GM11168 (cell line): ENCODE measurements at regions not wholly inside any gene's neighbourhood (a gene's known extent, or its start where the extent isn't known, plus 50 kb on each side); places are given as distances from the start of the nearest gene placed in this dataset.
"Not testable (repeated sequence)": the region's sequence is repeated elsewhere in the genome, so short reads cannot be mapped to it uniquely, and the experiment has no call there.

Source experiments
- in situ Hi-C: fragments of 300-500 bp; cut with MboI; formaldehyde crosslinking; loops from one replicate; pipeline ENCODE4 v1.12.0; 2022; ENCODE audit warnings: low sequenced_read_pairs; ENCODE audit not compliant: unreplicated experiment

DNA sequence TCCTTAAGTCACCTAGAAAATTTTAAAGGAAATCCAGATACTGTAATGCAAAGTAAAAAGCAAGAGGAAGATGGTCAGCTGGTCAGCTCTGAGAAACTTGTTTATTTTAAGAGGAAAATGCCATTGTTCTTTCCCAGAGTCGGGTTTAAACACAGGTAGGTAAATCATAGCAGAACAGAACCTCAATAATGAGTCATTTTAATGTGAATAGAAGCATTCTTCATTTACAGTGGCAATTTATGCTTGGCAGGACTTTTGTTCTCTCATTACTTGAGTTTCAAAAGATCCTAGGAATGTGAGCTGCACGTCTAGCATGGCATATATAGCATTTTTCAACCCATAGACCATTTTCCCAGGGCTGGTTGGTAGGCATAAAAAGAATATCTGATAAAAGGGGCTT is 132.3 kb downstream of the LIG4 start:
- in situ Hi-C loops, result no loop called here

DNA sequence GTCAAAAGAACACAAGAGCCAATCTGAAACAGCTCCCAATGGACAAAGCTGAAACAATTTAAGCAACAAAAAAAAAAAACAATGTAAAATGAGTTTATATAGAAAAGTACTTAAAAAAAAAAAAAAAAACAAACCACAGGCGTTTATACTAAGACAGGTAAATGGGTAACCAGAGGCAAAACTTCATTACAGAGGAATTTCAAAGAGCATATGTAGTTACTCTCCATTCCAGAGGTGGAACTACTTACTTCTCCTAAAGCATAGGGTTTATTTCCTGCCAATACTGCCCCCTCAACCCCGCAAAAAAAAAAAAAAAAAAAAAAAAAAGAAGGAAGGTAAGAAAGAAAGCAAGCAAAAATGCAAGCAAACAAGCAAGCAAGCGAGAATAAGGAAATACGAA is 132.9 kb downstream of the LIG4 start:
- in situ Hi-C loops, result no loop called here

DNA sequence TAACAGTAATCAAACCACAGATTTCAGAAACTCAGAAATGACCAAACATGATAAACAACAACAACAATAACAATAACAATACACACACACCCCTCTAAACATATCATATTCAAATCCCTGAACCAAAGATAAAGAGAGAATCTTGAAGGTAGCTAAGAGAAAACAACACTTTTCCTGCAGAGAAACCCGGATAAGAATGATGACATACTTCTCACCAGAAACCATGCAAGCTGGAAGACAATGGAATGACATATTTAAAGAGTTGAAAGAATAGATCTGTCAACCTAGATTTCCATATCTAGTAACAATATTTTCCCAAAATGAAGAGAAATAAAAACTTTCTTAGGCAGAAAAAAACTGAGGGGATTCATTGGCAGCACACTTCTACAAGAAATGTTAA is 138.1 kb downstream of the LIG4 start:
- in situ Hi-C loops, result no loop called here

DNA sequence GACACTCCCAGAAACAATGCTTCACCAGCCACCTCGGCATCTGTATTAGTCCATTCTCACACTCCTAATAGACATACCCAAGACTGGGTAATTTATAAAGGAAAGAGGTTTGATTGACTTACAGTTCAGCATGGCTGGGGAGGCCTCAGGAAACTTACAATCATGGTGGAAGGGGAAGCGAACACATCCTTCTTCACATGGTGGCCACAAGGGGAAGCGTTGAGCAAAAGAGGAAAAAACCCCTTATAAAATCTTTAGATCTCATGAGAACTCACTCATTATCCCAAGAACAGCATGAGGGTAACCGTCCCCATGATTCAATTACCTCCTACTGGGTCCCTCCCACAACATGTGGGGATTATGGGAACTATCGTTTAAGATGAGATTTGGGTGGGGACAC is 140.9 kb downstream of the LIG4 start:
- in situ Hi-C loops, result not testable (repeated sequence)

DNA sequence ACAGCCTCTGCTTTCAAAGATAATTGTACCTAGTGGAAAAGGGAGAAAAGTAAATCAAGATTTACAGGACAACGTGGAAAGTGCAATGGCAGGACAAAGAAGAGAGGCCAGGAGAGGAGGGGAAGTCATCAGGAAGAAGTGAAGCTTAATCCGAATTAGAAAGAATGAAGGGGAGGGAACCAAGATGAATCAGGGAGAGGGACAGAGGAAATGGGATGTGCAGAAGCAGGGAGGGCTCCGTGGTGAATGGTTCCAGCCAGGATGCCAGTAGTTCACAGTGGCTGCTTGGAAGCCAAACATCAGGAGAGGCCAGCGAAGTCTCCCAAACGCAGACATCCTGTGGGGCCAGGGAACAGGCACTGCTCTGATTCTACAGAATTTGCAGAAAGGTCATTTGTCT is 144.4 kb downstream of the LIG4 start:
- in situ Hi-C loops, result no loop called here

DNA sequence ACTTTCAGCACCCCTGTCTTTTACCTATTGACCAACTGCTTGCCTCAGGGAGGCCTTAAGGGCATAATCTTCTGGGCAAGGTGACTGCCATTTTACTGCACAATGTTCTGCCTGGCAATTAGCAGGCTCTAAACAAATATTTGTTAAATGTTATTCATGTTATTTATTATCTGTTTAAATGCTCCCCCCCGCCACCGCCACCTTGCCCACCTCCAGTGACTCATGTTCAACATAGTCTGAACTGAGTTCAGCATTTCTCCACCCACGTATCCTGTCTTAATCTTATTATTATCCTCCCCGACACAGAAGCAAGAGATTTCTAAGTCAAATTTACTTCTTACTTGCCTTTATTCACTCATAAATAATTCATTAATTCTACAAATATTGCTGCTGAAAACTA is 144.8 kb downstream of the LIG4 start:
- in situ Hi-C loops, result no loop called here

DNA sequence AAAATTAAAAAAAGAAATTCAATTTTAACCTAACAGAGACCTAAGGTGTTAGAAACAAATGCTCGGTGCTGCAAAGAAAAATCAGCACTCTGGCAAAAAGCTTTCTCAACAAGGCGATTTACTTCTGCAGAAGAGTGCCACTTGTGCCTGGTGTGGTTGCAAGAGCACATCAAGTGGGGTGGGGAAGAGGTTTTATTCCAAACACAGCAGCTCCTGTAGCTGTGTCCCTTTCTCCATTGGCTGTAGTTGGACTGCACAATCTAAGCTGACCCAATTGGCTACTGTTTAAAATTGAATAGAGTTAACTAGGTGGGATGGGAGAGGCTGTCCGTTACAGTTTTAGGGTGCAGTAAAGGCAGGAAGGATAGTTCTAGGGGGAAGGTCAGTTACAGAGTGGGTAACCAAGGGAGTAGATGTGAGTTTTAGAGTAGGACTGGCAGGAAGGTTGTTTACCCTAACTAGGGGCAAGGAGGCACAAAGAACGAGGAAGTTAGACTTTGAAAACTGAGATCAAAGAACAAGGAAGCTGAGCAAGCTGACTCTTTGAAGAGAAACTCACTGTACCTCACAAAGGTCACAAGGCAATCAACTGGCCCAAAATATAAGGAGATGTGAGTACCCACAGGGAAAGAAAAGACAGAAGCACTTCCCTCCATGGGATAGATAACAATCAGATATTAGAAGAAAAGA is 145.7 kb downstream of the LIG4 start:
- in situ Hi-C loops, result no loop called here

DNA sequence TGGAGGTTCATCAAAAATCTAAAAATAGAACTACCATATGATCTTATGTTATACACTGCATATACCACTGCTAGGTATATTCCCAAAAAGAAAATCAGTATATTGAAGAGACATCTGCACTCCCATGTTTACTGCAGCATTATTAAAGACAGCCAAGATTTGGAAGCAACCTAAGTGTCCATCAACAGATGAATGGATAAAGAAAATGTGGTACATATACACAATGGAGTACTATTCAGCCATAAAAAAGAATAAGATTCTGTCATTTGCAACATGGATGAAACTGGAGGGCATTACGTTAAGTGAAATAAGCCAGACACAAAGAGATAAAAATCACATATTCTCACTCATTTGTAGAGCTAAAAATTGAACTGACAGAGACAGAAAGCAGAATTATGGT is 151.0 kb downstream of the LIG4 start:
- in situ Hi-C loops, result not testable (repeated sequence)

DNA sequence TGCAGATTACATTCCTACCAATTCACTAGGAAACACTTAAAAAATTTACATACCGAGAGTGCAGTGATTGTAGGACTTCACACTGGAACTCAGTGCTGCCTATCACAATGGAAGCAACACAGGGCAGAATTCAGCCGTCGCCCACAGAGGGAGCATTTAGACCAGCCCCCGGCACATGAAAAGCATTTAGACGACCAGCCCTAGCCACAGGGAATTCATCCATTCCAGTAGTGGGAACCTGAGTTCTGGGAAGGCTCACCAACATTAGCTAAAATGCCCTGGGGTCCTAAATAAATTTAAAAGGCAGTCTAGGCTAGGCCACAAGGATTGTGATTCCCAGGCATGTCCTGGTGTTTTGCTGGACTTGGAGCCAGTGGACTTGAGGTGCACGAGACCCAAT is 155.2 kb downstream of the LIG4 start:
- in situ Hi-C loops, result no loop called here

DNA sequence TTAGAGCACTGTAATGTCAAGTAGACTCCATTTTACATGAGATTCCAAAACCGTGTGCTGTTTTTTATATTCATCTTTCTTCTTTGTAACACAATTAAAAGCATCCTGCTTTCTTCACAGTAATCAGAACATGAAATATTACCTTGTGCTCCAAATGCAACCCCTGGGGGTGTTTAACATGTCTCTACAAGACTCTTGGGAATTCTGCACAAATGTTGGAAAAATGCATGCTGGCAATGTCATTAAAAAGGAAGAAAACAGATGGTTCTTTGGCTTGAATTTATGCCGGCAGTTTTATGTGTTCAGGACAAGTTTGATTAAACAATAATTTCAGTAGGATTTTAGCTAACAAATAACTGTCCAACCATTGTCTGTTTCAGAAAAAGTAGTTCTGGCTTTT is 159.1 kb downstream of the LIG4 start:
- in situ Hi-C loops, result no loop called here

DNA sequence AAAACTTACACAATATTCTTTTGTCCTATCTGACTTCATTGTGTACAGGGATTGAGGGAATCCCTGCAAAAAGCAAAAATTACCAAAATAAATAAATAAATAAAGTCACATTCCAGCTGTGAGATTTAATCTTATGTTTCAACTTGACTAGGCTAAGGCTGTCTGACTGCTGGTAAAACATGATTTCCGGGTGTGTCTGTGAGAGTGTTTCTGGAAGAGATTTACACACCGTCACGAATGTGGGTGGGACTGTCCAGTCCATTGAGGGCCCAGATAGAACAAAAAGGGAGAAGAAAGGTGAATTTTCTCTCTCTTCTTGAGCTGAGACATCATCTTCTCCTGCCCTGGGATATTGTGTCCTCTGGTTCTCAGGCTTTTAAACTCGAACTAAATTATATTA is 166.1 kb downstream of the LIG4 start:
- in situ Hi-C loops, result no loop called here

DNA sequence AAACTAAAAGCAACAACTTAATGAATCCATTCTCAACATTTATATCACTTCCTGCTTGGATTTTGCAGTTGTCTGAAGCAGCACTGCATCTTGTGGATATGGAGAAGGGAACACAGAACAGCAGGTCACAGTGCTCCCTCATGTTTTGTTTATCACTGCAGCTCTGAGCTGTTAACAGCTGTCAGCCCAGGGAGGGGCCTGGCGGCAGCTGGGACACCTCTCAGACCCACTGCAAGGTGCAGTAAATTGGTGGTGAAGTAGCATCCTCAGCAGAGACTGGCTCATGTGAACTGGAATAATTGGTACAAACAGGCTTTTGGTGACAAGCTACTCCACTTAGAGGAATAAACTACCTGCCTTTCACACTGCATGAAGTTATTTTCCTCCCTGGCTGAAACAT is 170.4 kb downstream of the LIG4 start:
- in situ Hi-C loops, result no loop called here

DNA sequence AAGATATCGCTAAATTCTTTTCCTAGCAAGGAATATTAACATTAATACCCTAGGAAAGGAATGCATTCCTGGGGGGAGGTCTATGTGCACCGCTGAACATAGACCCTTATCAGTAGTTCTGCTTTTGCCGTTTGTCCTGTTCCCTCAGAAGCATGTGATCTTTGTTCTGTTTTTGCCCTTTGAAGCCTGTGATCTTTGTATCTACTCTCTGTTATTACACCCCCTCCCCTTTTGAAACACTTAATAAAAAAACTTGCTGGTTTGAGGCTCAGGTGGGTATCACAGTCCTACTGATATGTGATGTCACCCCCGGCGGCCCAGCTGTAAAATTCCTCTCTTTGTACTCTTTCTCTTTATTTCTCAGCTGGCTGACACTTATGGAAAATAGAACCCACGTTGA is 172.5 kb downstream of the LIG4 start:
- in situ Hi-C loops, result not testable (repeated sequence)

DNA sequence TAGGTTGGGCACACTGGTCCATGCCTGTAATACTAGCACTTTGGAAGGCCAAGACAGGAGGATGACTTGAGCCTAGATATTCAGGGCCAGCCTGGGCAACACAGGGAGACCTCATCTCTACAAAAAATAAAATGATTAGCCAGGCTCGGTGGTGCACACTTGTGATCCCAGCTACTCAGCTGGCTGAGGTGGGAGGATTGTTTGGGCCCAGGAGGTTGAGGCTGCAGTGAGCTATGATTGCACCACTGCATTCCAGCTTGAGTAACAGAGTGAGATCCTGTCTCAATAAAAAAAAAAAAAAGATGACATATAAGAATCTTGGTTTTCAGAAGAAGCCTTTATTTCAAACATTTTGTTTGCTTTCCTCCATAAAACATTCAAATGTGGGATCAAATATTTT is 178.0 kb downstream of the LIG4 start:
- in situ Hi-C loops, result no loop called here

DNA sequence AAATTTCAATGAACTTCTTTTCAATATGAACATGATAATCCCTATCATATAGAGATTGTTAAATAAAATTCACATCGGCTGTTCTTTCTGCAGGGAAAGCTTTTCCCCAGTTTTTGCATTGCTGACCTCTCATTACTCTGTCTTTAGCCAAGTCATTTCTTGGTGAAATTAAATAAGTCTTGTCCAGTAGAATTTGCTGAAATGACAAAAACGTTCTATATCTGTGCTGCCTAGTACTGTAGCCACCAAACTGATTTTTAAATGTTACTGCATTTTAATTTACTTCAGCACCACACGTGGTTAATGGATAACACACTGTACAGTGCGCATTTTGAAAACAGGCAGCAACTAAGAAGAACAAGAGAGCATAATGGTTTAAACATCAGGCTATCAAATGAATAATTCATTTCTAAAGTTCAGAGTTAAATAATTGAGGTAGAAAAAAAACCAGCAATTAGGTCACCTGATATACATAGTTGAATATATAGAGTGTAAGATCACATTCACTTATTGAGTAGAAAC is 178.9 kb downstream of the LIG4 start:
- in situ Hi-C loops, result no loop called here

DNA sequence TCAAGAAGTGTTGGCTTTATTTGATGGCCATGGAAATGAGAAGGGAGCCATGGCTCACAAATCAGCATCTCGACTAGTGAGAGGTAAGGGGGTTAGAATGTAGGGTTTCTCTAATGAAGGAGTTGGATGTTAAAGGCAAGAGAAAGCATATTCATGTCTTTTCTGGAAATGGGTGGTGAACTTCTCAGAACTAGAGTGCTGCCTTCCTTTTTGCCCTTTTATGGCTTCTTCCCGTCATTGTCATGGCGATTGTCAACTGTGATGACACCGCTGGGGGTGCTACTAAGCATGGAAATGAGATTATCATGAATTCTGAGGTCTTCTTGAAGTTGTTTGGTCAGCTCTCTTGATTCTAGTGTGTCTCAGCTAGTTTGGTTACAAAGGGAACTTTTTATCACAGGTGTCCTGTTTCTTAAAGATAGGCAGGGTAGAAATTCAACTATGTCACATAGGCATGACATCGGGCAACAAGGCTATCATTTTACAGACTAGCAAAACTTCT is 180.4 kb downstream of the LIG4 start:
- in situ Hi-C loops, result no loop called here

DNA sequence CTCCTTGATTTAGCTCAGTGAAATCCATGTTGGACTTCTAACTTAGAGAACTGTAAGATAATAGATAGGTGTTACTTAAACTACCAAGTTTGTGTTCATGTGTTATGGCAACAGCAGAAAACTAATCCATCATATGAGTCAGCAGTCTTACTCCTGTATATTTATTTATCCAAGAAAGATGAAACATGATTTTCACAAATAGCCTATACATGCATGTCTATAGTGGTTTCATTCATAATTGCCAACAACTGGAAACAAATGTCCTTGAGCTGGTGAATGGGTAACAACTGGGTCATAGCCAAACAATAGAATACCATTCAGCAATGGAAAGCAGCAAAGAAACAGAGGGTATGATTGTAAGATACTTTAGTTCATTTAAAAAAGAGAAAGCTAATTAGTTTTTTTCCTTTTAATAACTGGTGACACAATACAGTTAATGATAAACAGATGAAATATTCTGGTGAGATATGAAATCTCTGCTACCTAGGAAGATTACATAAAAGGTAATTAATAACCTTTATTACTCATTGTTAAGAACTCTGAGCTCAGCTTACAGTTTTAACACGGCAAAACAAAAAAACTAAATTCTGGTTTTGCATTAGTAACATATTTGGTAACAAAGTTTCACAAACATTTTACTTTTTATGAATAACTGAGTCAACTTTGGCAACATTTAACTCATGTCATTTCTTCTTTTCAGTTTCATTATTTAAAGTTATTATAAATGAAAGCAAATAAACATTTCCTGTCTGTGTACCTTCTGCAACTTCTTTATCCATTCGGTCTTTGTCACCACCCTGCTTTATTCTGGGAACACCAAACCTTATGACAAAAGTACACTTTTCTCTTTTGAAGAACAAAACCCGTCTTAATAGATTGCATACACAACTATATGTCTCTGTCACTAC is 181.3 kb downstream of the LIG4 start:
- in situ Hi-C loops, result no loop called here

DNA sequence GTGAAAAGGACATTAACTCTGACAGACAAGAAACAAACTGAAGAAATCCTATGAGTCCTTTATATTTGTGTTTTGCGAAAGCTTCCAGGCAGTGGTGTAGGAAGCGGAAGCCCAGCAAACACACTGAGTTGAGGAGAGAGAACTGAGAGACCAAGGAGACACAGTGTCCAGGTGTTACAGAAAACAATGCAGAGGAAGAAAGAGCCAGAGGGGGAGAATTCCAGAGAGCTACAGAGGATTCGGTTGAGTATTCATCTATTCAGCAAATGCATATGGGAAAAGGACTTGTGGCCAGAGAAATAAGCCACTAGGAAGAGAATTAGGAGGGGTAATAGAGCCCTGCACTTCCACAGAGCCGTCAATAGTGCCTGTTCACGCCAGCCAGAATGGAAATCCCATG is 183.5 kb downstream of the LIG4 start:
- in situ Hi-C loops, result no loop called here

DNA sequence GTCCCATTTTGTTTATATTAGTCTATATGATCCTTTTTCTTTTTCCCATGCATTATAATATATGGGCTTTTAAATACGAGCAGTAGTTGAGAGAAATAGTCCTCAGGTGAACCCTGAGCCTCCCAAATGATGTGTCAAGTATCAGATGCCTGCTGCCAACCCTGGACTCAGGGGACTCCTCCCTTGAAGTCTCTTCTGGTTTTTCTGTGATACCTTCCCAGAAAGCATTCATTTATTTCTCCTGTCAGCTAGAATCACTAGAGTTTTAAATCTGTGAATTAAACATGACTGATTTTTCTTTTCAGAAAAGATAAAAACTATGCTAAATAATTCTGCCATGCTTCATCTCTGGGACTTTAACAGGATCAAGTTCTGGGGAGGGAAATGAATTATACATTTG is 184.6 kb downstream of the LIG4 start:
- in situ Hi-C loops, result no loop called here

DNA sequence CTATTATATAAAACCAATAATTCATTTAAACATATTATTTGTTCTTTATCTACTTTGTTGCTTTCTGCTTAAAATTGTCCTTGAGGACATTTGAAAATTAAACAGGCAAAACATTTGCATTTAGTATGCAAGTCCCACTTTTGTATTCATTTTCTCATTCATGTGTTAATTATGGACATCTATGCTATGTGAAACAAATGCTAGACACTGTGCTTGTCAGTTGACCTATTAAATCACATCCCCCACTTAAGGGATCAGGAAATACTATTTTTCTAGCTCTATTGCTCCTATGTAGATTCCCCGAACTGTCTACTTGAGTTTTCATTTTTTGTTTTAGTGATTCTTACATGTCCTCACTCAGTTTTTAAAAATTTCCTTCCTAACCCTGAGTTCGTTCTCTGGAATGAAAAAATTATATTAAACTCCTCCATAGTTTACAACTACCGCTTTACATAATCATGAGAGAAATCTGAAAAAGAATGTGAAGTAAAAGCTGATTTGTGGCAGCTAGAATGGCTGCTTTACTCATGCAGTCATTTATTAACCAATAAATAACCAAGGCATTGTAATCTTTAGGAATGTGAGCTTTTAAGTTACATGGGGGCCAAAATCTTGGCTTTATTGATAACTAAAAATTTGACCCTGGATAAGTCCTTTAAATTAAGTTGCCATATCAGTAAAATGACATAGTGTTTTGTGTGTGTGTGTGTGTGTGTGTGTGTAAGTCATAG is 188.5 kb downstream of the LIG4 start:
- in situ Hi-C loops, result no loop called here

DNA sequence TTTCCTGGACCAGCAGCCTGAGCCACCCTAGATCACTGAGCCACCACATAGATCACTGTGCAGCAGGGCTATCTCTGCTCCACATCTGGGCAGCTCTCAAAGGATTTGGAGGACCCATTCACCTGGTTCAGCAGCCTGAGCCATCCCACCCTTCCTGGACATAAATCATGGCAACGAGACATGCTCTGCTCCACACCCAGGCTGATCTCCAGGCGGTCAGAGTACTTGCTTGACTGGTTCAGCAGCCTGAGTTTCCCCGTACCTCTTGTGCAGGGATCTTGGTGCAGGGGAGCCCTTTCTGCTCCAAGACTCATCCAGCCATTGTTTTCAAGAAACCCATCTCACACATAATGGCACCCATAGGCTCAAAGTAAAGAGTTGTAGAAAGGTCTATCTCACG is 195.3 kb downstream of the LIG4 start:
- in situ Hi-C loops, result no loop called here
